K562 (cell line): ENCODE measurements at regions not wholly inside any gene's neighbourhood (a gene's known extent, or its start where the extent isn't known, plus 50 kb on each side); places are given as distances from the start of the nearest gene placed in this dataset.

Source experiments
- ARID1B ChIP-seq: fragments of 450-650 bp; IDR thresholded peaks from 2 replicates; pipeline ENCODE4 v1.6.1; 2016; ENCODE audit warnings: antibody characterized with exemption, mild to moderate bottlenecking, inconsistent platforms
- HNRNPLL ChIP-seq: fragments of 200-400 bp; formaldehyde crosslinking; IDR thresholded peaks from 2 replicates; pipeline ENCODE4 v1.6.1; 2017; ENCODE audit warnings: low read length, low read depth, mild to moderate bottlenecking; ENCODE audit not compliant: poor library complexity, severe bottlenecking
- HSF4 ChIP-seq: fragments of 250-450 bp; sonication (Bioruptor Pico); IDR thresholded peaks from 2 replicates; pipeline ENCODE4 v2.1.2; 2022; ENCODE audit warnings: mild to moderate bottlenecking, moderate library complexity, borderline replicate concordance
- NCOA4 ChIP-seq: fragments of 450-650 bp; IDR thresholded peaks from 2 replicates; pipeline ENCODE4 v1.6.1; 2018; ENCODE audit warnings: mild to moderate bottlenecking; ENCODE audit not compliant: partially characterized antibody
- ZBTB8A ChIP-seq: fragments of 450-650 bp; IDR thresholded peaks from 2 replicates; pipeline ENCODE4 v1.6.1; 2018; ENCODE audit warnings: mild to moderate bottlenecking, moderate library complexity; ENCODE audit not compliant: partially characterized antibody
- ZNF316 ChIP-seq: fragments of 450-650 bp; IDR thresholded peaks from 2 replicates; pipeline ENCODE4 v1.6.1; 2016
- TF ChIP-seq, protein P1 (sequence below): sonication (generic); formaldehyde crosslinking; IDR thresholded peaks from 2 replicates; pipeline ENCODE4 v1.8.0; 2022; ENCODE audit warnings: missing genetic modification reagents, mild to moderate bottlenecking, moderate library complexity, borderline replicate concordance
- TF ChIP-seq, protein P2 (sequence below): fragments of 250-450 bp; sonication (Bioruptor Pico); IDR thresholded peaks from 2 replicates; pipeline ENCODE4 v1.5.0; 2021; ENCODE audit warnings: mild to moderate bottlenecking, moderate library complexity
- TF ChIP-seq, protein P3 (sequence below): fragments of 250-450 bp; sonication (Bioruptor Pico); IDR thresholded peaks from 2 replicates; pipeline ENCODE4 v1.5.1; 2021; ENCODE audit warnings: mild to moderate bottlenecking
- TF ChIP-seq, protein P4 (sequence below): sonication (generic); formaldehyde crosslinking; IDR thresholded peaks from 2 replicates; pipeline ENCODE4 v1.9.0; 2022; ENCODE audit warnings: mild to moderate bottlenecking, missing genetic modification reagents

DNA sequence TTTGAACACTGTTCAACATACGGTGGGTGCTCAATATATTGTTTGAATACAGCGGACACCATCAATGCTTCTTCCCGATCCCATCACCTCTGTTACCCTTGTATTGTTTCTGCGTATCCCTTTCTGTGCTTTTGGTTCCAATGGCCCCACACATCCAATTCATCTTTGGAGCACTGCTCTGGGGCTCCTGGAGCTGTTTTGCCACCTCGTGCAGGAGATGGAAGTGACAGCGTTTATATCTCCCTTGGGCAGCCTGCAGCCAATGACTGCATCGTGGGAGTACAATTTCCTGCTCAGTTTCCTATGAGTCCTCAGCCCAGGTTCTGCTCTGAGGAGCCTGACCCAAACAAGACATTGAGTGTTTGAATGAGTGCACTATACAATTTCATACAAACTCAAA lies 50.2 kb upstream of the PIK3CG start (continued):
- TF ChIP-seq, protein P1, sequence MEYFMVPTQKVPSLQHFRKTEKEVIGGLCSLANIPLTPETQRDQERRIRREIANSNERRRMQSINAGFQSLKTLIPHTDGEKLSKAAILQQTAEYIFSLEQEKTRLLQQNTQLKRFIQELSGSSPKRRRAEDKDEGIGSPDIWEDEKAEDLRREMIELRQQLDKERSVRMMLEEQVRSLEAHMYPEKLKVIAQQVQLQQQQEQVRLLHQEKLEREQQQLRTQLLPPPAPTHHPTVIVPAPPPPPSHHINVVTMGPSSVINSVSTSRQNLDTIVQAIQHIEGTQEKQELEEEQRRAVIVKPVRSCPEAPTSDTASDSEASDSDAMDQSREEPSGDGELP (CRISPR knock-in tag), result no peak
- no peak for TF ChIP-seq NCOA4
- peak; percentile 57; the same call in 1 of the 2 replicates for TF ChIP-seq HSF4
- TF ChIP-seq, protein P2, sequence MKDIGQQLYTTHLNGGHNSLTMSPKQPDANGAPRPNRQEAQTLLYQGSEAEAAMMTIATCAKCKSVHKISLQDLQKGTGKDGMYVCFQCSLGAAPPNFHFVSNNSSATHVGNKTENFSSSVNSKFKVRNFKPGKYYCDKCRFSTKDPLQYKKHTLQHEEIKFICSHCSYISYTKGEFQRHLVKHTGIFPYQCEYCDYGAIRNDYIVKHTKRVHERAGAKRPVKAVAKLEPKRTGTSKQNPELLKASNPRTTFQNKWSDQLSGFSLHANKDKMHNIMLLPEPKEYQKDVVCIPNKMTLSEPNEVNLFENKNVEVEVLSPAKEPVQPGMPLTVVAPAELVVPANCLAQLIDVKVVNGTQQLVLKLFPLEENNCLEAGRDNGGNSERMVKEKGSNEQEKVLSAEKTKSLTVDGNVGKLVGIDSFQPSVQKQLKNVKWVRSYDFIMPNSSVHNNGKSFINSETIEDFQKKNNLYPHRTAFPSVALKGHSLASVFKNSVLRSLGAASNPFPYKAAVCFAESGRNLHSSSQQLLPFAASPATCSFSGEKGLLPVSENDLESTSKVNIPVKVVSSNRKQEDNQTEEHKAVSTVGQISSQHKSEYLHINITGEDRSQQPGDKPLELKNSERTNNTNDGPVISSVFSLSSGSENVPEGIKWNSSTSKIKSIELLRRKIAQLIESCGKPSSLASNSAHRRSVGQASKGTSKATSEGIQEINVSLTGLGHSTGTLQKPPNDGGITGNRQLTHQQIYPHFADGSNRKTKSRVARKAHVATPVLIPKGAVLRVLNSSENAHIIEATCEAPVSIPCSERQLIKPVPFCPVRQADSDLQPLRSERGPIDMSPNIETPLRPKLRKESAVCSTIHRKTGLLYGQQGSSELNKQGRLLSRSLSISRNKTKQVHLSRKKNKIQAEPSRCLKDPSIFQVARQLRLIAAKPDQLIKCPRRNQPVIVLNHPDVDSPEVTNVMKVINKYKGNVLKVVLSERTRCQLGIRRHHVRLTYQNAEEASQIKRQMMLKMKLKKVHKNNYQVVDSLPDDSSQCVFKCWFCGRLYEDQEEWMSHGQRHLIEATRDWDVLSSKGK (CRISPR knock-in tag), result no peak
- TF ChIP-seq ZNF316, result no peak
- TF ChIP-seq, protein P3, sequence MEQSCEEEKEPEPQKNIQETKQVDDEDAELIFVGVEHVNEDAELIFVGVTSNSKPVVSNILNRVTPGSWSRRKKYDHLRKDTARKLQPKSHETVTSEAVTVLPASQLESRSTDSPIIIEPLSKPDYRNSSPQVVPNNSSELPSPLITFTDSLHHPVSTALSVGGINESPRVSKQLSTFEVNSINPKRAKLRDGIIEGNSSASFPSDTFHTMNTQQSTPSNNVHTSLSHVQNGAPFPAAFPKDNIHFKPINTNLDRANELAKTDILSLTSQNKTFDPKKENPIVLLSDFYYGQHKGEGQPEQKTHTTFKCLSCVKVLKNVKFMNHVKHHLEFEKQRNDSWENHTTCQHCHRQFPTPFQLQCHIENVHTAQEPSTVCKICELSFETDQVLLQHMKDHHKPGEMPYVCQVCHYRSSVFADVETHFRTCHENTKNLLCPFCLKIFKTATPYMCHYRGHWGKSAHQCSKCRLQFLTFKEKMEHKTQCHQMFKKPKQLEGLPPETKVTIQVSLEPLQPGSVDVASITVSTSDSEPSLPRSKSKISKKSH (CRISPR knock-in tag), result no peak
- TF ChIP-seq ARID1B, result peak; percentile 27; the same call in 1 of the 2 replicates
- no peak for TF ChIP-seq ZBTB8A
- TF ChIP-seq, protein P4, sequence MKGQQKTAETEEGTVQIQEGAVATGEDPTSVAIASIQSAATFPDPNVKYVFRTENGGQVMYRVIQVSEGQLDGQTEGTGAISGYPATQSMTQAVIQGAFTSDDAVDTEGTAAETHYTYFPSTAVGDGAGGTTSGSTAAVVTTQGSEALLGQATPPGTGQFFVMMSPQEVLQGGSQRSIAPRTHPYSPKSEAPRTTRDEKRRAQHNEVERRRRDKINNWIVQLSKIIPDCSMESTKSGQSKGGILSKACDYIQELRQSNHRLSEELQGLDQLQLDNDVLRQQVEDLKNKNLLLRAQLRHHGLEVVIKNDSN (CRISPR knock-in tag), result no peak
- no peak for TF ChIP-seq HNRNPLL
